HG03354 (cell line): ENCODE measurements at regions not wholly inside any gene's neighbourhood (a gene's known extent, or its start where the extent isn't known, plus 50 kb on each side); places are given as distances from the start of the nearest gene placed in this dataset.
"Not testable (repeated sequence)": the region's sequence is repeated elsewhere in the genome, so short reads cannot be mapped to it uniquely, and the experiment has no call there.

ENCODE experiments used
- ATAC-seq: cut with Tn5 transposase; IDR thresholded peaks from one replicate; pipeline ENCODE4 v1.9.1; 2021; ENCODE audit warnings: mild to moderate bottlenecking; ENCODE audit not compliant: unreplicated experiment, poor library complexity, severe bottlenecking

- no peak for ATAC-seq
Measured at GRCh38 chr4:178966644-178967043, 1524.4 kb upstream of the AGA start.

DNA sequence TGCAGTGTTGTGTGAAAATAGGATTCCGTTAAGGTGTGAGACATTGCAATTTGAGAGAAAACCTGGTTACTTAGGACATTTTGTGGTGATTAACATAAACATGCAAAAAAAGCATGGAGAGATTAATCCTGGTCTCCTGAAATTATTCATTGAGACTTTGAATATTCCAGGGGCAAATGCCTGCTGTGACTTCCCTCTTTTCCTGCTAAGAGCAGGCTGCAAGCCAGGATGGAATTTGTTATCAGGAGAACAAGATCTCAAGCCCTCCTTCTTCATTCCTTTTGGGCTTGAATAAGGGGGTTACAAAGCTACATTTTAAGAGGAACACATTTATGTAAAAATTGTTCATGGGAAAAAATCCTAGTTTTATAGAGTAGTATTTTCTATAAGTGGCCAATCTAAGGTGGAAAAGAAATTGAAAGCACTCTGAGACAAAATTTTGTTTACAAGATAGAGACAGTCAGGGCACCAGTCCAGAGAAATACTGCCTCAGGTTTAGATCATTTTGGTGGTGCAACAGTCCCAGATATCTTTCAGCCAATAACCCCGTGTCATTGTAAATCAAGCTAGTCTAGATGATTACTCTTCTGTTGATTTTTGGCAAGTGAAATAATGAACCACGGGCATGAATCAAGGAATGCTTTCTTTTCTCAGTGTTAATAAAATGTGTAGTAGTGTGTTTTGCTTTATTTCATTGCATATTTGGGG lies 1528.3 kb upstream of the AGA start:
- ATAC-seq = no peak

DNA sequence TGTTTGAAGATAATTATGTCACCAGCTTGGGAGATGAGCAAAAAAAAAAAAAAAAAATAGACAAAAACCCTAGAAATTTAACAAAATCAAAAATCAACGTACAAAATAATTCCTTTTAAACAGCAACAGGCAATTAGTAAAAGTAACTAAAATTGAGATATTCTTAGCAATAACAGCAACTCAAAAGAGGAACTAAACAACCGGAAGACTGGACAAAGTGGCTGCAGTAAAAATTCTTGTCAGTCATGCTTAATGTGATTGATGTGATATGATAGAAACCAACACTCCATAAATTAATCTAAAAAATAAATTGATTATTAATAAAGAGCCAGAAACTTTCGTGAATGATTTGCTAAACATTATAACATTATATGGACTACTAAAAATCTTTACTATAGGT lies 1534.6 kb upstream of the AGA start:
- ATAC-seq = no peak

DNA sequence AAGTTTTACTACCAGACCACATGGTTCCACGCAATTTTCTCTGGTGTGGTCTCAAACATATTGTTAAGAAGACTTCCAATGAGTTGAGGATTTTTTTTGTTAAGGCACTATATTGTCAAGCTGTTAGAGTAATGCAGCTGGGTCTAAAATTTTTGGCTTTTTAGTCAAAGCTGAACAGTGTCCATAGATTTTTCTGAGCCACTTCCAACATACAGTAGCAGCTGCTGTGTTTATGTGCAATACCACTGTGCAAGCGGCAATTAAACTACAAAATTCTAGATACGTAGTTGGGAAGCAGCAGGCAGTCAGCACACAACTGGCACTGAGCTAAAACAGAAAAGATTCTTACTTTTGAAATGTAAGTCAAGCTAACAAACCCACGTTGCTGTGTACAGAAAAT lies 1551.1 kb upstream of the AGA start:
- ATAC-seq = no peak

GRCh38 chr4:179001918-179002317 lies 1559.7 kb upstream of the AGA start:
- no peak for ATAC-seq

DNA sequence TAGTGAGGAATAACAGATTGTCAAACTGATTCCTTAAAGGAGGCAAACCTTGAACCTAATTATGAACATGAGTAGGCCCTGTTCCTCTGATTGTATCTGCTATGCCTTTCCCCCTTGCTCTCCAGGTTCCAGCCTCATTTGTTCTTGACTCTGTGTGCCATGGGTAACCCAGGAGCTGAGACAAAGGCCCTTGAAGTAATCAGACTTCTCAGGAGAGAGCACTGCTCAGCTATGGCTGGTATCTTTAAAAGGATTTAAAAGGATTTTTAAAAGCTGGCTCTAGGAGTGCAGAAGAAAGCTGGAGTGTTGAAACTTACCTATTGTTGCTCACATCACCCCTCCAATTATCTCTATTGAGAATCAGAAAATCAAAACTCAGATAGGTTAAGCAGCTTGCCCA lies 1565.5 kb upstream of the AGA start:
- ATAC-seq = no peak

- no peak for ATAC-seq
Measured at GRCh38 chr4:179017581-179017980, 1575.3 kb upstream of the AGA start.

- no peak for ATAC-seq
Measured at GRCh38 chr4:179027569-179027968, 1585.3 kb upstream of the AGA start.

GRCh38 chr4:179028321-179028720 lies 1586.1 kb upstream of the AGA start:
- no peak for ATAC-seq

GRCh38 chr4:179029683-179030082 lies 1587.4 kb upstream of the AGA start:
- no peak for ATAC-seq

- ATAC-seq = no peak
Measured at GRCh38 chr4:179040259-179040658, 1598.0 kb upstream of the AGA start.

GRCh38 chr4:179048839-179049453 lies 1606.7 kb upstream of the AGA start:
- no peak for ATAC-seq

DNA sequence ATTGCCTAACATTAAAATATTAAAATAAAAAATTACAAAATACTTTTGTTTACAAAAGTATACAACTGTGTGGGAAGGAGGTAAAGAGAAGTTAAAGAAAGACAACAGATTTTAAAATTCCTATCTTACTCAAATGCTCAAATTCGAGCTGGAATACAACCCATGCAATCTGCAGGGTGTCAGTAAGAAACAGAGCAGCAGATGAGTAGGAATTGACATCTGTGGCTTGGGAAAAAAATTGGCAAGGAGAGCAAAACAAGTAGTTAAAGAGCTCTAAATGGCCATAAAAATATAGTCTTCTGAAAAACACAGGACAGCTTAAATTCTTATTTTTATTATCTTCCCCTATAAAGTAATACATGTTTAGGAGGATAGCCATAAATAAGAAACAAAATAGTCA lies 1609.0 kb upstream of the AGA start:
- ATAC-seq = no peak

DNA sequence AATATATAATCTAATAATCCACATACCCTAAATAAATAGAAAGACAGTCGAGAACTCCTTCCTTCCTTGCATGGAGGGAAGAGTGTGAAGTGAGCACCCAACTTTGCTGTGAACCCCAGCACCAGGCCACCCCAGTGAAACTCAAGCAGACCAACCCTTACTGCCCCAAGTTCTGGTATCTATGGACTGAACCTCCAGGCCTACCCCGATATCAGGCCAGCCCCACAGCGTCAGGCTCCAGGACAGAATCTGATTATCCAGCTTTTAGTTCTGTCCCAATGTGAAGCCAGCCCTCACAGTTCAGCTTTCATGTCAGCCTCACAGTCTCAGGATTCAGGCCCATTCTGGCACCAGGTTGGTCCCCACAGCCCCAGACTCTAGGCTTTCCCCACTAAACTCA lies 1617.2 kb upstream of the AGA start:
- no peak for ATAC-seq

- ATAC-seq = not testable (repeated sequence)
Measured at GRCh38 chr4:179066254-179066653, 1624.0 kb upstream of the AGA start.

GRCh38 chr4:179071131-179071530 lies 1628.9 kb upstream of the AGA start:
- ATAC-seq = no peak

DNA sequence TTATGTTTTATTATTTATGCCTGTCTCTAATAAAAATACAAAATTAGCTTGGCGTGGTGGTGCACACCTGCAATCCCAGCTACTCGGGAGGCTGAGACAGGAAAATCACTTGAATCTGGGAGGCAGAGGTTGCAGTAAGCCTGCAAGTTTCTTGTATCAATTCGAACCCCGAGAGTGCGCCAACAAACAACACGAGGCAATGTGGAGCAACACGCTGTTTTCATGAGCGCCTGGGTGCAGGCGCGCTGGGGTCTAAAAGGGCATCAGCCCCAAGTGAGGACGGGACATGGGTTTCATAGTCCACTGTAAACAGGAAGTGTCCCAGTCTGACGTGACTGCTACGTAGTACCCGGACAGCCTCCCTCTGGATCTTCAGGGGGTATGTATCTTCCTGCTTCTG lies 1634.6 kb upstream of the AGA start:
- no peak for ATAC-seq

DNA sequence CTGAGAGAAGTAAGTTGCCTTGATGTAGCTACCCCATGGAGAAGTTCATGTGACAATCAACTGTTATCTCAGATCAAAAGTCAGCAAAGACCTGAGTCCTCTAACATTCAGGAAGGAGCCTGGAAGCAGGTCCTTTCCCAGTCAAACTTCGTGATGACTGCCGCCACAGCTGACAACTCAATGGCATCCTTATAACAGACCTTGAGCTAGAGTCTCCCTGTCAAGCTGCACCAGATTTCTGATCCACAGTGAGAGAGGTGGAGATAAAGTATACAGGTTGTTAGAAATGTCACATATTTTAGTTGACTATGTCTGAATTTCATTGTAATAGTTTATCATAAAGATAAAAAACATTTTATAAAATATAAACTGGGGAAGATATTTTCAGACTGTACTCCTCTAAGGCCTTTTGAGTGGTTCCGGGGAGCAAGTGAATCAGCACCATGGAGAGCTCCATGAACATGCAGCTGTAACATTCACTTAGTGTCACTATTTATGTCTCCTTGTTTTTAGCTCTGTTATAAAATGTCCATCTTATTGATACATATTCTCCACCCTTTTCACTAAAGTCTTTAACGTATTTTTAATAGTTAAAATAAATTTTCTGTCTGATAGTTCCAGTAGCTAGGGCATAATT lies 1653.5 kb upstream of the AGA start:
- no peak for ATAC-seq

DNA sequence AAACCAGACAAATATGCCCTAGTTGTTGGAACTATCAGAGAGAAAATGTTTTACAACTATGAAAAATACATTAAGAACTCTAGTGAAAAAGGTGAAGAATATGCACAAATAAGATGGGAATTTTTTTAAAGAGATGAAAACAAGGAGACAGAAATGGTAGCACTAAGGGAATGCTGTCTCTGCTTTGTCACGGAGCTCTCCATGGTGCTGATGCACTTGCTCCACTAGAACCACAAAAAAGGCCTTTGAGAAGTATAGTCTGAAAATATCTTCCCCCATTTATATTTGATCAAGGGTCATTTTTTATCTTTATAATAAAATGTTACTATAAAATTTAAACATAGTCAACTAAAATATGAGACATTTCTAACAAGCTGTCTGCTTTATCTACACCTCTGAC lies 1655.5 kb upstream of the AGA start:
- ATAC-seq = no peak

DNA sequence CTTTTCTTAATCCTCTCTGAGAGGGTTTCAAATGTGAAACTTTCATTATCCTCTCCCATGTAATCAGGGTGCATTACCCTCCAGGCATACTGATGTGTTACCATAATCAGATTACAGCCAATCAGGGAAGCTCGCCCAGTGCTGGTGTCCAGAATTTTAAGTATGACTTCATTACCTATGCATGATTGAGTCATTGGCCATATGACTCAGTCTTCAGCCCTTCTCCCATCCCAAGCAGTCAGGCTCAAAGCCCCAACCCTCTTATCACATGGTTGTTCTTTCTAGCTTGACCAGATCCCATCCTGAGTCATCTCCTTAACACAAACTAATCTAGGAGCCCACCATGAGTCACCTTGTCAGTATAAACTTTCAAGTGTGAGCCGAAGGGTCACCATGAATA lies 1668.1 kb upstream of the AGA start:
- ATAC-seq = no peak

GRCh38 chr4:179110816-179111215 lies 1668.6 kb upstream of the AGA start:
- ATAC-seq = no peak
